ENCODE measurements at regions not wholly inside any gene's neighbourhood (a gene's known extent, or its start where the extent isn't known, plus 50 kb on each side); places are given as distances from the start of the nearest gene placed in this dataset.

GRCh38 chr17:413706-414380, 61.2 kb upstream of the RPH3AL start:
- DNase-seq: no peak
- Histone ChIP-seq H3K9me3 (no peaks in the 10 kb centered on the region), H3K36me3 (replicated peaks in 1 of 2; ENCODE audit: control insufficient read depth in 1 of 2, insufficient read depth in 2 of 2, low read length in 1 of 2) (peaks cover 0 to 5% of the 10 kb centered on the region in 2 experiments), H2AFZ (ENCODE audit: low read depth) (no peak overlapping the region), H3K4me3 (ENCODE audit: low read depth in 2 of 2, low read length in 1 of 2) (no peak overlapping the region), H3K4me1 (ENCODE audit: control insufficient read depth in 1 of 2, insufficient read depth in 2 of 2, low read depth in 1 of 2, low read length in 1 of 2) (peaks cover 0 to 11% of the 10 kb centered on the region in 2 experiments; a peak in 1 of 4 replicates), H3F3A (replicated peaks; ENCODE audit: insufficient read depth) (peaks cover 4% of the 10 kb centered on the region), H4K20me1 (ENCODE audit: insufficient read depth) (no peaks in the 10 kb centered on the region), H3K9ac (no peak overlapping the region), H3K27ac (ENCODE audit: low read depth in 2 of 2, low read length in 1 of 2) (no peak overlapping the region), H3K4me2 (no peak overlapping the region), H3K9me2 (no peaks in the 10 kb centered on the region), H3K27me3 (ENCODE audit: insufficient read depth) (no peaks in the 10 kb centered on the region), H3K79me2 (ENCODE audit: insufficient read depth) (no peaks in the 10 kb centered on the region)
- 93% methylated on average over 22 of the region's 25 CpGs for WGBS (ENCODE audit: low lambda C conversion rate)
- POLR2A ChIA-PET: no interaction called here
- CTCF ChIA-PET: no interaction called here
- TF ChIP-seq ELF1 (IDR thresholded peaks at IDR 0.05) (no peak), YY1 (IDR thresholded peaks at IDR 0.05; ENCODE audit: low read depth) (no peak), RCOR1 (IDR thresholded peaks at IDR 0.05; ENCODE audit: low read length) (no peak), GATA2 (CRISPR knock-in tag; IDR thresholded peaks at IDR 0.05) (no peak), SMC3 (IDR thresholded peaks at IDR 0.05; ENCODE audit: low read depth, low read length) (no peak), FOSL2 (IDR thresholded peaks at IDR 0.05; ENCODE audit: borderline replicate concordance, low read depth) (no peak)

- H3K27ac ChIP-seq (ENCODE audit: low read depth in 2 of 2, low read length in 1 of 2): no peak overlapping the region
- ChIA-PET CTCF (interaction anchor here (0.9 to 3.4 kb wide), 30 partner anchors 9 to 583 kb away, joined by 3 to 255 read pairs (median 6); partner anchors contain the start of genes GEMIN4, NXN, RFLNB and TIMM22), POLR2A (no interaction called here)
- H3K27me3 ChIP-seq (ENCODE audit: insufficient read depth): no peaks in the 10 kb centered on the region
- H3K4me2 ChIP-seq: no peak overlapping the region
- no peak for DNase-seq
- peaks cover 4% of the 10 kb centered on the region for H3F3A ChIP-seq (replicated peaks; ENCODE audit: insufficient read depth)
- WGBS (ENCODE audit: low lambda C conversion rate): 91% methylated on average over 10 of the region's 10 CpGs
- H3K9me3 ChIP-seq: no peaks in the 10 kb centered on the region
- no peak overlapping the region for H3K4me3 ChIP-seq (ENCODE audit: low read depth in 2 of 2, low read length in 1 of 2)
- H2AFZ ChIP-seq (ENCODE audit: low read depth): no peak overlapping the region
- H3K4me1 ChIP-seq (ENCODE audit: control insufficient read depth in 1 of 2, insufficient read depth in 2 of 2, low read depth in 1 of 2, low read length in 1 of 2): peaks cover 0 to 11% of the 10 kb centered on the region in 2 experiments; a peak in 1 of 4 replicates
- H3K36me3 ChIP-seq (replicated peaks in 1 of 2; ENCODE audit: control insufficient read depth in 1 of 2, insufficient read depth in 2 of 2, low read length in 1 of 2): peaks cover 0 to 5% of the 10 kb centered on the region in 2 experiments
- no peak overlapping the region for H3K9ac ChIP-seq
- no peaks in the 10 kb centered on the region for H4K20me1 ChIP-seq (ENCODE audit: insufficient read depth)
- TF ChIP-seq NRF1 (IDR thresholded peaks at IDR 0.05; ENCODE audit: low read depth, low read length) (no peak), TCF12 (IDR thresholded peaks at IDR 0.05) (no peak), FOSL2 (IDR thresholded peaks at IDR 0.05; ENCODE audit: borderline replicate concordance, low read depth) (no peak), RCOR1 (IDR thresholded peaks at IDR 0.05; ENCODE audit: low read length) (no peak), CHD2 (IDR thresholded peaks at IDR 0.05; ENCODE audit: low read length, partially characterized antibody) (no peak), RAD21 (IDR thresholded peaks at IDR 0.05; ENCODE audit: low read length) (no peak), GABPA (IDR thresholded peaks at IDR 0.05; ENCODE audit: low read depth) (no peak), YY1 (IDR thresholded peaks at IDR 0.05; ENCODE audit: low read depth) (no peak), EP300 (IDR thresholded peaks at IDR 0.05; ENCODE audit: borderline replicate concordance in 1 of 2, low read depth in 1 of 2, low read length in 1 of 2) (no peak), TEAD4 (IDR thresholded peaks at IDR 0.05; ENCODE audit: borderline replicate concordance, insufficient read depth) (no peak), CTCF (IDR thresholded peaks at IDR 0.05) (no peak), USF1 (IDR thresholded peaks at IDR 0.05; ENCODE audit: borderline replicate concordance, low read depth) (no peak), USF2 (IDR thresholded peaks at IDR 0.05; ENCODE audit: borderline replicate concordance, low read depth, low read length) (no peak)
- no peaks in the 10 kb centered on the region for H3K79me2 ChIP-seq (ENCODE audit: insufficient read depth)
- H3K9me2 ChIP-seq: no peaks in the 10 kb centered on the region
Measured at GRCh38 chr17:413016-413350, 60.4 kb upstream of the RPH3AL start.

Data from SK-N-SH (cell line).